H1 (cell line): ENCODE measurements at regions not wholly inside any gene's neighbourhood (a gene's known extent, or its start where the extent isn't known, plus 50 kb on each side); places are given as distances from the start of the nearest gene placed in this dataset.

Experiments
- CBX8 ChIP-seq: fragments of 300-800, 300-1000 bp; sonication (generic); IDR thresholded peaks from 2 replicates; pipeline ENCODE4 v1.7.1; 2016; ENCODE audit warnings: low read depth, low read length, borderline replicate concordance
- CHD2 ChIP-seq: IDR thresholded peaks from 2 replicates; pipeline ENCODE4 v1.6.1; 2012; ENCODE audit warnings: low read length, improper control_type of control experiment
- CTCF ChIP-seq, 3 experiments: IDR thresholded peaks; 1 replicate in 2 of 3; 2 replicates in 1 of 3; pipeline versions ENCODE4 v1.5.1 to v1.6.1; 2011; ENCODE audit warnings: low read length in 3 of 3, mild to moderate bottlenecking in 3 of 3, inconsistent platforms in 2 of 3, low read depth in 1 of 3, moderate library complexity in 1 of 3; ENCODE audit not compliant: insufficient read depth in 1 of 3; ENCODE audit errors: control extremely low read depth in 1 of 3
- GTF2F1 ChIP-seq: IDR thresholded peaks from 2 replicates; pipeline ENCODE4 v1.6.1; 2012; ENCODE audit warnings: low read depth, low read length, improper control_type of control experiment, borderline replicate concordance
- NANOG ChIP-seq: IDR thresholded peaks from 2 replicates; pipeline ENCODE4 v1.6.1; 2011; ENCODE audit warnings: low read length, low read depth, mild to moderate bottlenecking, inconsistent platforms; ENCODE audit not compliant: insufficient read depth, poor library complexity, severe bottlenecking
- POLR2A ChIP-seq, 2 experiments: IDR thresholded peaks; 1 replicate in 1 of 2; 2 replicates in 1 of 2; pipeline ENCODE4 v1.6.1; 2011; ENCODE audit warnings: low read depth in 2 of 2, low read length in 2 of 2, mild to moderate bottlenecking in 2 of 2; ENCODE audit errors: control extremely low read depth in 1 of 2
- POU5F1 ChIP-seq: IDR thresholded peaks from 2 replicates; pipeline ENCODE4 v1.6.1; 2011; ENCODE audit warnings: low read depth, mild to moderate bottlenecking, low read length, moderate library complexity
- RNF2 ChIP-seq: fragments of 200-900, 300-1000 bp; sonication (generic); IDR thresholded peaks from 2 replicates; pipeline ENCODE4 v1.7.1; 2016; ENCODE audit warnings: borderline replicate concordance, low read depth, mild to moderate bottlenecking, antibody characterized with exemption, low read length; ENCODE audit not compliant: poor library complexity, severe bottlenecking; ENCODE audit errors: missing control alignments
- TAF1 ChIP-seq: IDR thresholded peaks from 2 replicates; pipeline ENCODE4 v1.6.1; 2011; ENCODE audit warnings: mild to moderate bottlenecking, low read depth, low read length
- TAF7 ChIP-seq: optimal IDR thresholded peaks from 2 replicates; pipeline ENCODE3; 2011; ENCODE audit warnings: low read depth, mild to moderate bottlenecking, inconsistent platforms, low read length, moderate library complexity, borderline replicate concordance
- TEAD4 ChIP-seq: IDR thresholded peaks from 2 replicates; pipeline ENCODE4 v1.6.1; 2012; ENCODE audit warnings: low read depth, low read length, inconsistent platforms, mixed read lengths
- USF2 ChIP-seq: IDR thresholded peaks from 2 replicates; pipeline ENCODE4 v1.6.1; 2011; ENCODE audit warnings: low read length, improper control_type of control experiment

GRCh38 chr3:191894406-191894805, 433.4 kb downstream of the PYDC2 start:
- TF ChIP-seq USF2 (no peak), GTF2F1 (no peak), RNF2 (no peak), CTCF (IDR thresholded peaks at IDR 0.05; ENCODE audit: control extremely low read depth in 1 of 3, insufficient read depth in 1 of 3, low read depth in 1 of 3, low read length in 3 of 3) (no peak), CBX8 (no peak), TAF1 (no peak), TAF7 (no peak), CHD2 (no peak), POU5F1 (no peak), NANOG (no peak), TEAD4 (no peak), POLR2A (IDR thresholded peaks at IDR 0.05; ENCODE audit: control extremely low read depth in 1 of 2, low read depth in 2 of 2, low read length in 2 of 2) (no peak)
